T-helper 17 cell (primary cell): ENCODE measurements at regions not wholly inside any gene's neighbourhood (a gene's known extent, or its start where the extent isn't known, plus 50 kb on each side); places are given as distances from the start of the nearest gene placed in this dataset.
"Not testable (repeated sequence)": the region's sequence is repeated elsewhere in the genome, so short reads cannot be mapped to it uniquely, and the experiment has no call there.

Experiments
- ATAC-seq: fragments of 150-1000 bp; cut with Tn5 transposase; 2 replicates; pipeline ENCODE4 v1.10.0; 2021; ENCODE audit warnings: mild to moderate bottlenecking, moderate library complexity
- DNase-seq, 3 donors: peaks; one replicate each; pipeline versions ENCODE4 v3.0.0 to v3.0.0-alpha.2; 2020 to 2021
- H3K9me3 ChIP-seq: one replicate; pipeline ENCODE4 v1.7.0; 2013; ENCODE audit warnings: low read length, mild to moderate bottlenecking; ENCODE audit not compliant: control insufficient read depth, poor library complexity, severe bottlenecking
- H3K27ac Mint-ChIP-seq: one replicate; pipeline ENCODE4 v1.8.0; 2022; ENCODE audit warnings: mild to moderate bottlenecking, moderate library complexity, mixed read lengths
- H3K27me3 Mint-ChIP-seq: one replicate; pipeline ENCODE4 v1.8.0; 2022; ENCODE audit warnings: mixed read lengths
- H3K36me3 Mint-ChIP-seq: one replicate; pipeline ENCODE4 v1.8.0; 2022; ENCODE audit warnings: low read depth, mixed read lengths
- H3K4me1 Mint-ChIP-seq: one replicate; pipeline ENCODE4 v1.8.0; 2022; ENCODE audit warnings: mild to moderate bottlenecking, mixed read lengths
- H3K4me3 Mint-ChIP-seq: one replicate; pipeline ENCODE4 v1.8.0; 2022; ENCODE audit warnings: mild to moderate bottlenecking, moderate library complexity, mixed read lengths

GRCh38 chr1:219051547-219051946 is 122.1 kb upstream of the LYPLAL1 start:
- H3K4me1 Mint-ChIP-seq, result no peaks in the 10 kb centered on the region
- no peak for DNase-seq
- no peaks in the 10 kb centered on the region for H3K36me3 Mint-ChIP-seq
- no peak overlapping the region for H3K4me3 Mint-ChIP-seq
- ATAC-seq, result no peak
- H3K27ac Mint-ChIP-seq, result no peak overlapping the region
- H3K9me3 ChIP-seq, result no peaks in the 10 kb centered on the region
- no peaks in the 10 kb centered on the region for H3K27me3 Mint-ChIP-seq

GRCh38 chr1:219058891-219059820 is 114.5 kb upstream of the LYPLAL1 start:
- Mint-ChIP-seq H3K4me1 (no peaks in the 10 kb centered on the region), H3K27ac (no peak overlapping the region), H3K36me3 (no peaks in the 10 kb centered on the region), H3K4me3 (no peak overlapping the region), H3K27me3 (no peaks in the 10 kb centered on the region)
- ATAC-seq (no peak), DNase-seq (no peak)
- H3K9me3 ChIP-seq, result no peaks in the 10 kb centered on the region

GRCh38 chr1:219060798-219061197 is 112.9 kb upstream of the LYPLAL1 start:
- Mint-ChIP-seq H3K27ac (no peak overlapping the region), H3K4me1 (no peaks in the 10 kb centered on the region), H3K36me3 (no peaks in the 10 kb centered on the region), H3K27me3 (no peaks in the 10 kb centered on the region), H3K4me3 (no peak overlapping the region)
- ATAC-seq, result no peak
- no peaks in the 10 kb centered on the region for H3K9me3 ChIP-seq
- DNase-seq, result no peak

- ATAC-seq (no peak), DNase-seq (no peak)
- Mint-ChIP-seq H3K4me3 (no peak overlapping the region), H3K27me3 (no peaks in the 10 kb centered on the region), H3K36me3 (no peaks in the 10 kb centered on the region), H3K4me1 (no peaks in the 10 kb centered on the region), H3K27ac (no peak overlapping the region)
- H3K9me3 ChIP-seq, result no peaks in the 10 kb centered on the region
Observed at GRCh38 chr1:219062161-219062560, 111.5 kb upstream of the LYPLAL1 start.

GRCh38 chr1:219066098-219066497 is 107.6 kb upstream of the LYPLAL1 start:
- no peak overlapping the region for H3K27ac Mint-ChIP-seq
- H3K4me3 Mint-ChIP-seq, result no peak overlapping the region
- no peaks in the 10 kb centered on the region for H3K9me3 ChIP-seq
- H3K27me3 Mint-ChIP-seq, result no peaks in the 10 kb centered on the region
- H3K4me1 Mint-ChIP-seq, result no peaks in the 10 kb centered on the region
- DNase-seq (no peak), ATAC-seq (no peak)
- no peaks in the 10 kb centered on the region for H3K36me3 Mint-ChIP-seq

- H3K4me3 Mint-ChIP-seq, result no peak overlapping the region
- no peaks in the 10 kb centered on the region for H3K27me3 Mint-ChIP-seq
- no peak overlapping the region for H3K27ac Mint-ChIP-seq
- no peaks in the 10 kb centered on the region for H3K4me1 Mint-ChIP-seq
- H3K36me3 Mint-ChIP-seq, result no peaks in the 10 kb centered on the region
- DNase-seq (no peak), ATAC-seq (no peak)
- no peaks in the 10 kb centered on the region for H3K9me3 ChIP-seq
Observed at GRCh38 chr1:219066631-219067349, 106.9 kb upstream of the LYPLAL1 start.

- no peaks in the 10 kb centered on the region for H3K4me1 Mint-ChIP-seq
- no peak overlapping the region for H3K27ac Mint-ChIP-seq
- H3K27me3 Mint-ChIP-seq, result no peaks in the 10 kb centered on the region
- no peaks in the 10 kb centered on the region for H3K36me3 Mint-ChIP-seq
- DNase-seq, result no peak
- H3K4me3 Mint-ChIP-seq, result no peak overlapping the region
- ATAC-seq, result no peak
- H3K9me3 ChIP-seq, result no peaks in the 10 kb centered on the region
Observed at GRCh38 chr1:219067350-219067712, 106.3 kb upstream of the LYPLAL1 start.

GRCh38 chr1:219070395-219070794 is 103.3 kb upstream of the LYPLAL1 start:
- DNase-seq, ATAC-seq, H3K27ac Mint-ChIP-seq, H3K27me3 Mint-ChIP-seq, H3K9me3 ChIP-seq, H3K4me1 Mint-ChIP-seq, H3K36me3 Mint-ChIP-seq, H3K4me3 Mint-ChIP-seq: not testable (repeated sequence)

GRCh38 chr1:219071209-219071608 is 102.5 kb upstream of the LYPLAL1 start:
- no peak overlapping the region for H3K27ac Mint-ChIP-seq
- DNase-seq (no peak), ATAC-seq (no peak)
- H3K4me1 Mint-ChIP-seq, result no peaks in the 10 kb centered on the region
- H3K27me3 Mint-ChIP-seq, result no peaks in the 10 kb centered on the region
- H3K9me3 ChIP-seq, result no peaks in the 10 kb centered on the region
- H3K36me3 Mint-ChIP-seq, result no peaks in the 10 kb centered on the region
- H3K4me3 Mint-ChIP-seq, result no peak overlapping the region

GRCh38 chr1:219072329-219072728 is 101.3 kb upstream of the LYPLAL1 start:
- Mint-ChIP-seq H3K36me3 (no peaks in the 10 kb centered on the region), H3K4me3 (no peak overlapping the region), H3K27me3 (no peaks in the 10 kb centered on the region), H3K27ac (no peak overlapping the region), H3K4me1 (no peaks in the 10 kb centered on the region)
- H3K9me3 ChIP-seq, result no peaks in the 10 kb centered on the region
- ATAC-seq, result no peak
- no peak for DNase-seq

- no peaks in the 10 kb centered on the region for H3K36me3 Mint-ChIP-seq
- H3K4me1 Mint-ChIP-seq, result no peaks in the 10 kb centered on the region
- H3K4me3 Mint-ChIP-seq, result no peak overlapping the region
- H3K9me3 ChIP-seq, result no peaks in the 10 kb centered on the region
- ATAC-seq (no peak), DNase-seq (no peak)
- no peak overlapping the region for H3K27ac Mint-ChIP-seq
- H3K27me3 Mint-ChIP-seq, result no peaks in the 10 kb centered on the region
Observed at GRCh38 chr1:219074084-219074728, 99.5 kb upstream of the LYPLAL1 start.

- ATAC-seq, result no peak
Observed at GRCh38 chr1:219075121-219075879, 98.4 kb upstream of the LYPLAL1 start.

More at GRCh38 chr1:219075121-219075879, 98.4 kb upstream of the LYPLAL1 start:
- Mint-ChIP-seq H3K27me3 (no peaks in the 10 kb centered on the region), H3K27ac (no peak overlapping the region), H3K4me1 (no peaks in the 10 kb centered on the region), H3K36me3 (no peaks in the 10 kb centered on the region), H3K4me3 (no peak overlapping the region)
- DNase-seq, result no peak
- H3K9me3 ChIP-seq, result no peaks in the 10 kb centered on the region
